ENCODE measurements at regions not wholly inside any gene's neighbourhood (a gene's known extent, or its start where the extent isn't known, plus 50 kb on each side); places are given as distances from the start of the nearest gene placed in this dataset.

DNA sequence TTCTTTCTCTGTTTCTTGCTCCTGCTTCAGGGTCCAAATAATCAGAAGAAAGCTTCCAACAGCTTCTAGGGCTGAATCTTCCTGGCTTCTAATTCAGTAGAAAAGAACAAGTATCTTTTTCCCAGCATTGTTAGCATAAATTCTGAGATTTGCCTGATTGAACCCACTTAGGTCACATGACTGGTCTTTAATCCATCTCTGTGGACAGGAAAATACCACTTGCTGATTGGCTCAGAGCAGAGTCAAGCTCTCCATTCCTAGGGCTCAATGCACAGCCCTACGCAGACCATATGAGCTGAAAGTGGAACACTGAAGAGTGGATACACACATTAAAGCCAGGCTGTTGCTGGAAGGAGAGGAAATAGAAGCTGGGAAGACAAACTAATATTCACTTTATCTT is 99.6 kb upstream of the RPL34 start:
- no peak for DNase-seq

DNA sequence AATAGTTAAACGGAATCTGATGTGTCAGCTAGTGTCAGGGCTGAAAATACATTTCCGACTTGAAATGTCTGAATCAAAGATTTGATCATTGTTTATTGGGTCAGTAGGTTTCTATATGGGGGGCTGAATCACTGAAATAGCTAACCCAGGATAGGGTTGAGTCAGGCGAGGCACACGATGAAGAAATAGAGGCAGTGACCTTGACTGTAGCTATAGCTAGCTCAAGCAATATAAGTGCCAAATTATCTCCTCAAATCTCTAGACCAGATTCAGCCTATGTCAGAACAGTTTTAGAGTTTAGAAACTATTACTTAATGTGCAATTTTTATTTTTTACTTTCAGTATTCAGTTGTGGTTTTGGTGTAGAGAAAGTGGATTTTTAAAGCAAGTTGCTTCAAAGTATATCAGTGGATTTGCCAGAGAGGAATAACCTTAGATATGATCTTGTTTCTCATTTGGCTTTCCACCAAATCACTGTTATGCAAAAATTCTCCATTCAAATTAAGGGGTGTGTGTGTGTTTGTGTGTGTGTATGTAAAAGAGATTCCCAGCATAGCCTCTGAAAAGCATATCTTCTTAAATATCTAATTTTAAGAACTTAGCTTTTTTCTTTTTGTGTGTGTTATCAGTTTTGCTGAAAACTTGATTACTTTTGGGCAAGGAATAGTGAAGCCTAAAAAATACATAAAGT is 100.3 kb upstream of the RPL34 start:
- DNase-seq, result no peak

DNA sequence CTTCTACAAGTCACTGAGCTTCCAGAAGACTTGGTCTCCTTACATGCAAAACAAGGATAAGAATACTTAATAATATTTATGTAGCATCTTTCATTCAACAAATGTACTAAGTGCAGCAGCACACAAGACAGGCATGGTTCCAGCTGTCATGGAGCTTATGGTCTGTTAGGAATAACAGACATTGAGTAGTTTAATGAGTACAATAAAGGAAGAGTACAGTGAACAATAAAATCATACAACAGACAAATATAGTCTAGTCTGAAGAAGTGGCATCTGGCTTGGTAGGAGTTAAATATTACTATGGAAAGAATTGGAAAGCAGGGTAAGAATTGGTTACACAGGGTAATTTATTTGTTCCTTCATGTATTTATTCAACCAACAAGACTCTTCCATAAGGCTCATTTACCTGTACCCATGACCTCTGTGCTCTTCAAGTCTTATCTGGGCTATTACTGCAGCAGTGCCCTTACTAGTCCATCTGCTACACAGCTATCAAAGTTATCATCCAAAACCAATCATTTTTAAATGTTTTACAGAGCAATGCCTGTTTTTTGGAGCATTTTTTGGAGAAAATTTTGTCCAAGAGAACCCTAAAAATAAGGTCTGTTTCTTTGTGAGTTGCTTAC is 101.1 kb upstream of the RPL34 start:
- DNase-seq, result no peak

DNA sequence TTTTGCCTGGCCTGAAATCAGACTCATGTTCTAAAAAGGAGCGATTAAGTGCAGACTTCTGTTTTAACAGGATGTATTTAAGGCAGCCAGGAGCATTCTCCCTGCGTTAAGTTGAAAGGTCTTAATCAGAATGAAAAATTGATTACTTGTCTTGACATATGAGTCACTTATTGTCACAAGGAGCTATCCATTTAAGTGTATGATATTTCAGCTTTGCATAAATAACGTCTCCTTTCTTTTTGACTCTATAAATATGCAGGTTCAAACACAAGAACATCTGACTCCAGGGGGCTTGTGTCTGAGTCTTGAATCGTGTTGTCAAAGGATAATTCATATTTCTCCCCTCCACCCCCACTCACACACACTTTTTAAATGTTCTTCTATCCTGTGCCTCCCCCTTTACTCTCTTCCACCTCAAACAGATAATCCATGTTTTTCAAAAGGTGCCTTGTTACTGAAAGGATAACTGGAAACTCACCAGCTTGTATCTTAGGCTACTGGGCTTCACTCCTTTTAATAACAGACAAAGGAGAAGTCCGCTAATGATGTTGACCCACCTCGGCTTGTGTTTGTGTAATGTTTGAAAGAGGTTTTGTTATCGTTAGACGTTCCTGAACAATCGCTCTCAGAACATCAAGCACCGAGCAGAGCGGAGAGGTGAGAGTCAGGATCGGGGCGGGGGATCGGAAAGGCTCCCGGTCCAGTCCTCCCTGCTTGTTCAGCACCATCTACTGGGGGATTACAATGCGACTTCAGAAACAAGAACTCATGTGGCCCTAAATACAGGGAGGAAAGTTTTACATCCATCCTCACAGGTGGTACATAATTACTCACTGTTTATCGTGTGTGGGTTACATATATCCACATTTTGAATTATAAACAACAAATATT is 107.5 kb upstream of the RPL34 start:
- peak; percentile 2 for DNase-seq

DNA sequence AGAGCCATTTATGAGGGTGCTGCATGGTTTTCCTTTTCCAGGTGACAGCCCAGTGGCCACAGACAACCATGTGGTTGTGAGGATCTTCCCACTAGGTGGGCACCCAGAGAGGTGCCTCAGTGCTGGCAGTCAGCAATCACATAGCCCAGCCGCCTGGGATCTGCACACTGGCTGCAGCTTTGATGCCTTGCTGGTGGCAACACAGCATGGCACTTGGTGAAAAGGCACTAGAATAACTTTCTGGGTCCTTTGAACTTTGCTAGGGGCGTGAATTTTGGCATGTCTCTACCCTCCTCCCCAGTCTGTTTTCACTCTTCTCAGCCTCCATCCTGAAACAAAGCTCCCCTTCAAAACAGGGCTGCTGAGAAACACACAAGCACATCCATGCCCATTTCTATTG is 108.8 kb upstream of the RPL34 start:
- no peak for DNase-seq

DNA sequence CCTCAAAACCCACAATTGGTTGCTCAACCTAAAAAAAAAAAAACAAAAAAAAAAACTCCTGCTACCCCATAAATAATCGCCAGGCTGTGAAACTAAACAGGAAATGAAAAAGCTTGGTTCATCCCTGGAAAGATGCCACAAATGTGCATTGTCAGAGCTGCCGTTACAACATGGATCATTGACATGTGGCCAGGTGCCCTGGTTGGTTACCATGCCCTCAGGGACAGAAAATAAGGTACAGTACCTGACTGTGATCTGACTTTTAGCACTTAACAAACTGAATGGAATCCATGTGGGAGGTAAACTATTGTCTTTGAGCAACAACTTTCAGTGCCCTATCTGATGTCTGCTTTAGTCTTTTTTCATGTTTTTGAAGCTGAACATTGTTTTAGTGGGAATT is 118.0 kb upstream of the RPL34 start:
- no peak for DNase-seq

DNA sequence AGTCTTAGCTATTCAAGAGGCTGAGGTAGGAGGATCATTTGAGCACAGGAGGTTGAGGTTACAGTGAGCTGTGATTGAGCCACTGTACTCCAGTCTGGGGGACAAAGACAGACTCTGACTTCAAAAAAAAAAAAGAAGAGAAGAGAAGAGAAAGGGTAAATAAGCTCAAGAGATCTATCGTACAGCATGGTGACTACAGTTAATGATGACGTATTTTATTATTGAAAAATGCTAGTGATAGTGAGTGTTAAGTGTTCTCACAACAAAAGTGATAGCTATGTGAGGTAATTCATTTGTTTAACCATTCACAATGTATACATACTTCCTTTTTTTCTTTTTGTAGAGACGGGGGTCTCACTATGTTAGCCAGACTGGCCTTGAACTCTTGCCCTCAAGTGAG is 121.5 kb upstream of the RPL34 start:
- no peak for DNase-seq

DNA sequence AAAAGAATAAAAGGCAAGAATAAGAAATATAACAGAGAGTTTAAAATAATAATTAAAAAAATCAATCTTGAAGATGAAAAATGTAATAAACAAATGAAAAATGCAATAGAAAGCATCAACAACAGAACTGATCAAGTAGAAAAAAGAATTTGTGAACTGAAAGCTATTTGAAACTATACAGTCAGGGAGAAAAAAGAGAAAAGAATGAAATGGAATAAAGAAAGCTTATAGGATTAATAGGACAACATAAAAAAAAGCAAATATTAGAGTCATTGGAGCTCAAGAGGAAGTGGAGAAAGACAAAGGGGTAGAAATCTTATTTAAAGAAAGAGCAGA is 126.8 kb upstream of the RPL34 start:
- no peak for DNase-seq

DNA sequence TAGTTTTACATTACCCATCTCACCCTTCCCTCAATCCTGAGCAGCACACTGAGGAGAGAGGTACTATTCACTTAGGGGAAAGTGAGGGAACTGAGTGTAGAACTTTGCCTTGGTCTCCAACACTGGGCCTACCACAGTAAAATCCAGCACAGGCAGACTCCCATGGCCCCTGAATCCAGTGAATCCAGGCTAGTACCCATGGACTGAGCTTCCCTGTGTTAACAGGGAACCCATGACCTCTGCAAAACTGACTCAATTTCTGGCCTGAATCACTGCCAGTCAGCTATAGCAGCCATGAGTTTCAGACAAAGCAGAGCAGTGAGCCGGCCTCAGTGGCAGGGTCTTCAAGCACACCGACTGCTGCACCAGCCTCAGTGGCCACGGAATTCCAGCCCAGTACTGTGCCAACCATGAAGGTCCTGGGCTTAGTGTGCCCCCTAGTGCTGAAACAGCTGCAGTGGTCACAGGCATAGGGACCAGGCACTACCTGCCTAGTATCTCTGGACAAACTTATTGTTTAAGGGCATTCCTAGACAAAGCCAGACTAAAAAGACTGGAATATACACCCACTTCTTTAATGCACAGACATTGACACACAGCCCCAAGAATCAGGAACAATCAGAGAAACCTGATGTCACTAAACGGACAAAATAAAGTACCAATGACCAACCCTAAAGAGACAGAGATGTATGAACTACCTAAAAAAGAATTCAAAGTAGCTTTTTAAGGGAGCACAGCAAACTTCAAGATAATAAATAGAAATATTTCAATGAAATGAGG is 127.4 kb upstream of the RPL34 start:
- no peak for DNase-seq

DNA sequence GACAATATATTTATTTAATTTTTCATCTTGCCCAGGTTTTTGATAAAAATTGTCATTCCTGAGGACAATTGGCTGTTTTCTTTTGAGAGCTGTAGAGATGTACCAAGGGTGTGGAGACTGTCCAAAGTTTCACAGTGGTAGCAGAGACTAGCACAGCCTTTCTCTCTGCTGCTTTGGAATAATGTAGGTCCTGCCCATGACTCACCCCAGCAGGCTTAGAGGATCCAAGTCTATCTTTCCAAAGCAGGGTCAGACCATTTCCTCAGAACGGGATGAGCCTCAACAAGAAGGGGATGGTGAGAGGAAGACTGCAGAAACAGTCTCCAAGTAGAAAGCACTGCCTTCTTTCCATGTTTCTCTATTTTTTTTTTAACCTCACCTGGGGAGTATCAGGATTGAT is 131.5 kb upstream of the RPL34 start:
- no peak for DNase-seq

DNA sequence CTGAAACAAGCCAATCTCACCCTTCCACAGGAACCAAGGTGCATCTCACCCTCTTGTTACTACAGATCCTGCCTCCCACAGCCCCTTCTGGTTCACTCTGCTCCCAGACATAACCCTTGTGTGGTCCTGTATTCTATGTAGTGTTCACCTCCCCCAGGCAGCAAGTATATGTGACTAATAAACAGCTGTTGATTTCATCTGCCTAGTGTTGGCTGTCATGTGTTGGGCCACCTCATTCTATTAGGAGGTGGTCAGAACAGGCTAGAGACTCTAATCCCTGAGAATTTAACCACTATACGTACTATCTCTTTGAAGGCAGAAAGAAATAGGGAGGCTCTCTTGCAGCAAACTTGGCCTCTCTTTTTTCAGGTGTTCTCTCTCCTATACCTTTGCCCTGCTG is 134.3 kb upstream of the RPL34 start:
- no peak for DNase-seq

DNA sequence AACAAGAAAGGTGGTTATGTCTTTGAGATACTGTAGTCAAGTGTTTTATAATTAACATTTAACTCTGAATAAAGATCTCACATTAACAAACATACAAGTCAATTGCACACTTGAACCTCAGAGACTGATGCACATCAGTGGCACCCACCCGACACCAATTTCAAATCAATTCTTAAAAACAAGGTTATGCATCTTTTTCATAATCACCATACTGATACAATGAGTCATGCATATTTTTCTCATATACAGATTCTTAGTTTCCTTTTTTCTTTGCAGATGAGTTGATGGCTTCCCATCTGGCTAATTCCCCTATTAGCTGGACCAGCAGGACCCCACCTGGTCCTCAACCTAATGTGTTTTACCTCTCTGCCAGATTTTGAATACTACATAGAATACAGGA is 136.2 kb upstream of the RPL34 start:
- no peak for DNase-seq

DNA sequence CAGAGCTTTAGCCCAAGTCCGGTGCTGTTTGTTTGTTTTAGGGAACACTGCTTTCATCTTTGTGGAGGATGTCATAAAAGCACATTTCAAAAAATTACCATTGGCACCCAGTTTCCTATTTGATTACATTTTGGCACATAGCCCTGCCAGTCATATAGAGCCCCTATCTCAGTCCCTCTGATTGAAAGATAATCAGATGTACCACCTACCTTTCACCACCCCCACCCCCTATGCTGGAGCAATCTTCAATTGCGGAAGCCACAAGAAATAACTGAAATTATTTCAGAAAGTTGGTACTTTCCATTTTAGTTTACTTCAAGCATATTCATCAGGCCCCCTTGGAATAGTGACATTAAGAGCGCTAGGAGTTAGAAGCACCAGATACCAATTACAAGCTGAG is 136.7 kb upstream of the RPL34 start:
- no peak for DNase-seq

DNA sequence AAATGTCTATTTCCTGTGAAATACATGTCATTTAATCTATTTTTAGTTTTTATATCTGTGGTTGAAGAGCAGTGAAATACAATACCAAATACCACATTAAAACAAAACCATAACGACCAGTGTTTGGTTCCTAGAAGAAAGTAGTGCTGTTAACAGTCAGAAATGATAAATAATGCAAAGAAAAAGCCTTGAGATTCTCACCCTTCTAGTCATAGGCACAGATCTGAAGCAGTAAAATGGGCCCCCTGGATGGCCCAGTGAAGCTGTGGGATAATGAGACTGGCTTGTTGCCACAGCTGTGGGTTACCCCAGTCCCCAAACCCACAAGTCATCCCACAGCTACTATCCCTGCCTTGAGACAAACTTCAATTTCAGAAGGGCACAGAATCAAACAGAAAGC is 137.3 kb upstream of the RPL34 start:
- no peak for DNase-seq

DNA sequence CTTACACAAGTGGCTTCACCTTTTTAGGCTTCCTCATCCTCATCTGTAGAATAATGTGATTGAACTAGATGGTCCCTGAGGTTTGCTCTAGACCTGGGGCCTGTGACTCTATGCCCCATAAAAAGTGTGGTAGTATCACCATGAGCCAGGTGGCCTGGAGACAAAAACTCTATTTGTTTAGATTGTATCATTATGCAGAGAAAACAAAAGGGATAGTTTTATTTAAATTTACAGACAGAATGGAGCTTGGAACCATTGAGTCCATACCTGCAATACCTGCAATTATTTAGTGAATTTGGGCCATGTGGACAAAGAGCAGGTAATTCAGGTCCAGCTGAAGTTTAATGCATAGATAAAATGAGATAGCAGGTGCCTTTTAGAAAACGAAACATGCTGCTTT is 139.5 kb upstream of the RPL34 start:
- DNase-seq, result no peak

DNA sequence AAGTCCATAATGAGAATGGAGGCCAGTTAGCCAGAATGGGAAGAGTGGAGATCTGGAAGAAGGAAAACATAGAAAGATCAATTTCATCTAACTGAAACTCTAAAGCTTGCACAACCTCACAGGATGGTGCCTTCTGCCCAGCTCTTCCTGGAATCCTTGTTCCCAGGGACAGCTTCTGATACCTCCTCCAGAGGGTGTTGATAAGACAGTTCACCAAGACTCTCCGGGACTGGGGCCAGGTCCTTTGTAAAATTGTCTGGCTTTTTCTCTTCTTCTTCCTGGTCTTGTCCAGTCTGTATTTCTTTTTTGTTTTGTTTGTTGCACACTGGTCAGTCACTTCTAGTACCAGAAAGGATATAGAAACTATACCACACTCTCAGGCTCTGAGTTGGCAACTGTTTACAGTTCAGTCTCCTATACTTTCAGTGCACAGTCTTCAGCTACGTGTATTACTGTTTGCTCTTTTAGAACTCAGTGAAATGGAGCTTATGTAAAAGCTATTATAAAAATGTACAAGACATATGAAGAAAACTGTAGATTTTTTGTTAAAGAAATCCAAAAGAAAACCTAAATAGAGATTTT is 142.8 kb upstream of the RPL34 start:
- no peak for DNase-seq

DNA sequence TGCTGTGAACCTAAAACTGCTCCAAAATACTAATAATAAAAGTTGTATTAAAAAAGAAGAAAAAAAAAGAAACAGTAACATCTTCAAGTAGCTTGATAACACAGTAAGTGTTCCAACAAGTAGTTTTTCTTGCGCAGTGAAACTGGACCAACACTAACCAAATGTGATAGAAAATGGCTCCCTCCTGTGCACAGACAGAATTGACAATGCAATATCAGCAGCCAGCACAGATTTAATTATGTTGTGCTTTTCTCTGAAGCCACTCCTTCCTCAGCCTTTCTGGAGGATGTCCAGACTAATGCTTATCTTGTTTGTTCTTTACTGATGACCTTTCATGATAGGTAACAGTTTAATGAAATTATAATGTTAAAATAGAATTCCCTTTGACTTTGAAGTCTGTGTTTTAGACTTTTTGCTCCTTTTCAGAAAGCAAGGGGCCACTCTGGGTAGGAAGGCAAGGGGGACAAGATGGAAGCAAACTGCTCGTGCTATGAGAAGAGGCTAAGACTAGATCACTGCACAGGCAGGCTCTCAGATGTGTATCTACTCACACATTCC is 147.1 kb upstream of the RPL34 start:
- DNase-seq, result no peak

DNA sequence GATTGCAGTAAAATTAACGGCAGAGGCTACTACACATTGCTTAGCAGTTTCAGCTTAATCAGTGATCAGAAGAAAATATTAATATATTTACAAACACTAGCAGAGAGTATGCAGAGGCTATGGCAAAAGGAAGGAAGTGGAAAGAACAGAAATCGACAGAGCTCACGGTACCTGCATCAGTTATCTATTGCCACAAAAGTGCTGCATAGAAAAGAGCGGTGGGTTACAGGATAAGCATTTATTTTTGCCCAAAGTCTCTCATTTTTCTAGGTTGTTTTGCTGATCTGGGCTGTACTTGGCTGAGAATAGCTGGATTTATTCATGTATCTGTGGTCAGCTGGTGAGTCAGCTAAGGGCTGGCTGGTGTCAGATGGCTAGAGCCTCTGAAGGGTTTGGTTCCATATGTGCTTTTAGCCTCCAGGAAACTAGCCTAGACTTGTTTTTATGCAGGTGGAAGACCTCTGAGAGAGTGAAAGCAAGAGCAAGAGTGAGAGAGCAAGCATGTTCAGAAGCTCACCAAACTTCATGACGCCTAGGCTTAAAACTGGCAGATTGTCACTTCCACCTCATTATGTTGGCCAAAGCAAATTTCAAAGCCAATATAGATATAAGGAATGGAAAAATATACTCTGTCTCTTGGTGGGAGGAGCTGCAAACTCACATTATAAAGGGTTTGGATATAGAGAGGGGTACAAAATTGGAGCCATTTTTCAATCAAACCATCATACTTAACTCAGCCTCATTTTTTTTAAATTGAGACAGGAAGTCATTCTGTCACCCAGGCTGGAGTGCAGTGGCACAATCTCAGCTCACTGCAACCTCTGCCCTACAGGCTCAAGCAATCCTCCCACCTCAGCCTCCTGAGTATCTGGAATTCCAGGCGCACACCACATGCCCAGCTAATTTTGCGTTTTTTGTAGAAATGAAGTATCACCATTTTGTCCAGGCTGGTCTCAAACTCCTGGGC is 153.2 kb upstream of the RPL34 start:
- no peak for DNase-seq

DNA sequence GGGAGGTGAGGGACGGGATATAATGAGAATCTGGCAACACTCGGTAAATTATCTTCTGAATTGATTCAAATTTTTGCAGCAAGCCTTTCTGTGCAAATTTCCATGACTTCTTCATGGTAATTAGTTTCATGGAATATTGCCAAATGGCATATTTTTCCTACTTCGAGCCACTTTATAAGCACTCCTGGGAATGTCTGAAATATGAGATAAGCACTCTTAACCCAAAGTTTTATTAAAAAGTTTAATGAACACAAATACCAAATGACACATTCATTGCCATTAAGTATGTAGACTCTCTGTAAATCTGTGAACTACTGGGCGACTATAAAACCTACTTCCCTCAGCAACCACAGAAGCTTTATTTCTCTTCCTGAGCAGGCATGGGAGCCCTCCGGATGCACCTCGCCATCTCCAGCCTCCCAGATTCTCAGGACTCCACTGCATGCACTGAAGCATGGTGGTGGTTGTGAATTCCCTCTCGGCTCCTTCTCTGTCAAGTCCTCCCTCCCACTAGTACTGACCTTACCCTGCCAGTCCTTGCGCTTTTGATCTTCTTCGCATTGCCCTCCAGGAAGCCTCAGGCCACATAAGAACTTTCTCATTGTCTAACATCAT is 154.4 kb upstream of the RPL34 start:
- no peak for DNase-seq

DNA sequence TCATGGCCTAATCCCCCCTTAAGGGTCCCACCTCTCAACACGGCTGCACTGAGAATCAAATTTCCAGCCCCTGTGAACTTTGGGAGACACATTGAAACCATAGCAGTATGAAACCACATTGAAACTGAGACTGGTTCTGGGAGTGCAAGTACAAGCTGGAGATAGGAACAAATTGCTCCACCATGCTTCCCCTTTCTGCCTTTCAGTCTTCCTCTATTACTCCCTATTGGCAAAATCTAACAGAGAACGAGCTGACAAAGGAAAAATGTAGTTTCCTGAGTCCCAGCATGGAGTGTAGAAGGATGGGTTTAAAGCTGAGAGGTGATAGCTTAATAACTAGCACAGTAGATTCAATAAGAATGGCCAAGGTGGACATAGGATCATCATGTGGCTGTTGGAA is 161.7 kb upstream of the RPL34 start:
- DNase-seq, result no peak

DNA sequence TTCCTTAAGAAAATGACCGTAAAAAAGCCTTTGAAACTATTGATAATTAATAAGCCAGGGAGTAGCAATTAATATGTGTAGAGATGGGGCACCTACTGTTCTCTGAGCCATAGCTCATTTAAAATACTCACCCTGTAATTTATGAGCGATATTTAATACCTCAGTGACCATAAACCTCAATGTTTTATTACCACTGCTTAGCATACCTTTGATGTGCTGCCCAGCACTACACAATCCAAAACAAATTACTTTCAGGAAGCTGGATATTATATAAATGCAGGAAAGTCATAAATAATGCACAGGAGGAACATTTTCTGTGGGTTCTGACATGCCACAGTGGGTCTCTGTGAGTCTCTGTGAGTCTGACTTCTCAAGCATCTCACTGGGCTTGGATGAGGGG is 166.1 kb upstream of the RPL34 start:
- no peak for DNase-seq

Data from NCI-H187 treated with DMSO at 0.1 percent for 48 hours (cell line).